ENCODE measurements at regions not wholly inside any gene's neighbourhood (a gene's known extent, or its start where the extent isn't known, plus 50 kb on each side); places are given as distances from the start of the nearest gene placed in this dataset.

DNA sequence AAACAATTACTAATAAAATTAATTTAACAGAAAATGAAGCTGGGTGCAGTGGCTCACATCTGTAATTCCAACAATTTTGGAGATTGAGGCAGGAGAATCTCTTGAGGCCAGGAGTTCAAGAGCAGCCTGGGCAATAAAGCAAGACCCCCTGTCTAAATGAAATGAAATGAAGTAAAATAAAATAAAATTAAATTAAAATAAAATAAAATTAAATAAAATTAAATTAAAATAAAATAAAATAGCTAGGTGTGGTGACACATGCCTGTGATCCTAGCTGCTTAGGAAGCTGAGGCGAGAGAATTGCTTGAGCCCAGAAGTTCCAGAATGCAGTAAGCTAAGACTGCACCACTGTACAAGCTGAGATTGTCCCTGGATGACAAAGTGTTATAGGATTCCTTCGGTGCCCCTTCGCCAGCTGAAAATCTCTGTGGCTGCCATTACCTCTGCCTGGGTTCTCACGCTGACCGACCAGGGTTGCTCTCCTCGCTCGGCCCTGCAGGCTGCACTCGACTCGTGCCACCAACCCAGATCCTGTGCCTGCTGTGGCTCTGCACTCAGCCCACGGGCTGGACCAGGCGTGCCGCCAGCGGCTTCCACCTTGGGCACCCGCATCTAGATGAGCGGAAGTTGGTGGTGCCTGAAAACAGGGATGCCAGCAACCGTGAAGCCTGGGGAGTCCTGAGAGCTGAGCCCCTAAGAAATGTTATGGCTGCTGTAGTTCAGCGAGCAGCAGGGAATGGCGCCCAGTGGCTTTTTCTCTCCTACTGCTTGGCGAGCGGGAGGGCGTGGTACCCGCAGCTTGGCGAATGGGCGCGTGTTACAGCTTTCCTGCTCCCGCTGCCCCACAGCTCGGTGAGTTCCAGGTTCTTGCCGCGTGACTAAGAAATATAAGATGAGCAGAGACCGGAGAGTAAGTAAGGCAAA, 539.2 kb upstream of the PCDH9 start:
- Histone ChIP-seq H3K9me3 (no peaks in the 10 kb centered on the region), H3K4me1 (replicated peaks) (no peaks in the 10 kb centered on the region), H3K27me3 (replicated peaks; ENCODE audit: insufficient read depth) (no peaks in the 10 kb centered on the region), H3K27ac (no peak overlapping the region), H3K36me3 (no peaks in the 10 kb centered on the region), H3K4me3 (no peak overlapping the region)
- DNase-seq (ENCODE audit: low spot score), result no peak
- TF ChIP-seq POLR2A (IDR thresholded peaks at IDR 0.05), result no peak
- TF ChIP-seq POLR2AphosphoS5 (IDR thresholded peaks at IDR 0.05), result no peak
- TF ChIP-seq, protein P1, sequence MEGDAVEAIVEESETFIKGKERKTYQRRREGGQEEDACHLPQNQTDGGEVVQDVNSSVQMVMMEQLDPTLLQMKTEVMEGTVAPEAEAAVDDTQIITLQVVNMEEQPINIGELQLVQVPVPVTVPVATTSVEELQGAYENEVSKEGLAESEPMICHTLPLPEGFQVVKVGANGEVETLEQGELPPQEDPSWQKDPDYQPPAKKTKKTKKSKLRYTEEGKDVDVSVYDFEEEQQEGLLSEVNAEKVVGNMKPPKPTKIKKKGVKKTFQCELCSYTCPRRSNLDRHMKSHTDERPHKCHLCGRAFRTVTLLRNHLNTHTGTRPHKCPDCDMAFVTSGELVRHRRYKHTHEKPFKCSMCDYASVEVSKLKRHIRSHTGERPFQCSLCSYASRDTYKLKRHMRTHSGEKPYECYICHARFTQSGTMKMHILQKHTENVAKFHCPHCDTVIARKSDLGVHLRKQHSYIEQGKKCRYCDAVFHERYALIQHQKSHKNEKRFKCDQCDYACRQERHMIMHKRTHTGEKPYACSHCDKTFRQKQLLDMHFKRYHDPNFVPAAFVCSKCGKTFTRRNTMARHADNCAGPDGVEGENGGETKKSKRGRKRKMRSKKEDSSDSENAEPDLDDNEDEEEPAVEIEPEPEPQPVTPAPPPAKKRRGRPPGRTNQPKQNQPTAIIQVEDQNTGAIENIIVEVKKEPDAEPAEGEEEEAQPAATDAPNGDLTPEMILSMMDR (IDR thresholded peaks at IDR 0.05), result no peak
- WGBS, result 97% methylated on average over 30 of the region's 30 CpGs
- intact Hi-C loops (cut with DNase I), result no loop called here

DNA sequence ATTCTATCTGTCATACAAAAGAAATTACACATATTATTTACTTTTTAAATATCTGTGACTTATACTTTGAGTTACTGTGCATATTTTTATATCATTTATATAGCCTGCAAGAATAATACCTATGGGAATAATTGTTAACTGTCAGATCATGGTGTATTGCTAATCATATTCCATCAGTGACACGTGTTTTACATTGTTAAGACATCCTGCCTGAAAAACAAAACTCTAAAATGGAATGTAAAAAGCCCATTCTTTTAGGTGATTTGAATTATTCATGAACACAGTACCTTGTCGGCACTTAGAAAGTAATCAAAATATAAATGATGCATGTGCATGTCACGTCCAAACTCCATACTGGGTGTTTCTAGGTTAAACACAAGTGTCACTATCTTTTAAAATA, 533.8 kb upstream of the PCDH9 start:
- H3K27ac ChIP-seq, result no peak overlapping the region
- TF ChIP-seq, protein P1 (IDR thresholded peaks at IDR 0.05), result no peak
- TF ChIP-seq POLR2A (IDR thresholded peaks at IDR 0.05), result no peak
- no peak for TF ChIP-seq POLR2AphosphoS5 (IDR thresholded peaks at IDR 0.05)
- no peaks in the 10 kb centered on the region for H3K27me3 ChIP-seq (replicated peaks; ENCODE audit: insufficient read depth)
- WGBS, result 71% methylated on average over 3 of the region's 3 CpGs
- no peak for DNase-seq (ENCODE audit: low spot score)
- no peaks in the 10 kb centered on the region for H3K36me3 ChIP-seq
- H3K9me3 ChIP-seq, result no peaks in the 10 kb centered on the region
- H3K4me1 ChIP-seq (replicated peaks), result no peaks in the 10 kb centered on the region
- H3K4me3 ChIP-seq, result no peak overlapping the region
- intact Hi-C loops (cut with DNase I), result no loop called here

DNA sequence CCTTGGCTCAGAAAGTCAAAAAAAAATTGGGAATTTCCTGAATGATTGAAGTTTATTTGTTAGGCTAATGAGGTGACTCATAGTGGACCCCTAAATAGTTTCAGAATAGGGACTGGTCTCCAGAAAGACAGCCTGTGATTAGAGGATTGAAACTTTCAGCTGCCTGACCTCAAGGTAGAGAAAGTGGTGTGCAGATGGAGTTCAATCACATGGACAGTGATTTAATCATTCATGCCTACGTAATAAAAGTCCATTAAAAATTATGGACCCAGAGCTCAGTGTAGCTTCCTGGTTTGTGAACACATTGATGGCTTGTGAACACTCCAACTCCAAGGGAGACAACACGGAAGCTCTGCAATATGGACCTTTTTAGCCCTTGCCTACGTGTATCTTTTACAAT, 533.2 kb upstream of the PCDH9 start:
- intact Hi-C loops (cut with DNase I), result no loop called here
- TF ChIP-seq, protein P1 (IDR thresholded peaks at IDR 0.05), result no peak
- no peak for TF ChIP-seq POLR2AphosphoS5 (IDR thresholded peaks at IDR 0.05)
- no peak for TF ChIP-seq POLR2A (IDR thresholded peaks at IDR 0.05)
- H3K27ac ChIP-seq, result no peak overlapping the region
- no peaks in the 10 kb centered on the region for H3K27me3 ChIP-seq (replicated peaks; ENCODE audit: insufficient read depth)
- no peaks in the 10 kb centered on the region for H3K36me3 ChIP-seq
- no peak for DNase-seq (ENCODE audit: low spot score)
- WGBS, result 68% methylated on average over 3 of the region's 3 CpGs
- no peak overlapping the region for H3K4me3 ChIP-seq
- no peaks in the 10 kb centered on the region for H3K4me1 ChIP-seq (replicated peaks)
- no peaks in the 10 kb centered on the region for H3K9me3 ChIP-seq

DNA sequence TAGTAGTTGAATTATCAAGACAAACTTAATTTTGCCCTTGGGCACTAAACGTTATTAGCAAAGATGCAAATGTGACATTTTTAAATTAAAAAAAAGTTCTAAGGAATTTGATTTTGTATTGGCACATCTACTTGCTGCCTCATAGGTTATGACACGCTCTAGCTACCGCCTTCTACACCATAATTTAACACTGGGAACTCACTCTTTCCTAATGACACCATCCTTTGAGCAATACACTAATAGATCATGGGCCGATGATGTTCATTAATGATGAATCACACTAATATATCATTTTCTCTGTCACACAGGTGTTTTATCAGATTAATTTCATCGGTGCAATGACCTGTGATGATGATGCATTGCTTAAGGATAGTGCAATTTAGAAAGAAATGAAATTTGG, 528.8 kb upstream of the PCDH9 start:
- TF ChIP-seq, protein P1 (IDR thresholded peaks at IDR 0.05), result no peak
- TF ChIP-seq POLR2AphosphoS5 (IDR thresholded peaks at IDR 0.05) (no peak), POLR2A (IDR thresholded peaks at IDR 0.05) (no peak)
- no peak for DNase-seq (ENCODE audit: low spot score)
- WGBS, result 94% methylated on average over 5 of the region's 5 CpGs
- H3K36me3 ChIP-seq, result no peaks in the 10 kb centered on the region
- no peaks in the 10 kb centered on the region for H3K9me3 ChIP-seq
- no peak overlapping the region for H3K27ac ChIP-seq
- intact Hi-C loops (cut with DNase I), result no loop called here
- no peak overlapping the region for H3K4me3 ChIP-seq
- no peaks in the 10 kb centered on the region for H3K4me1 ChIP-seq (replicated peaks)
- no peaks in the 10 kb centered on the region for H3K27me3 ChIP-seq (replicated peaks; ENCODE audit: insufficient read depth)

DNA sequence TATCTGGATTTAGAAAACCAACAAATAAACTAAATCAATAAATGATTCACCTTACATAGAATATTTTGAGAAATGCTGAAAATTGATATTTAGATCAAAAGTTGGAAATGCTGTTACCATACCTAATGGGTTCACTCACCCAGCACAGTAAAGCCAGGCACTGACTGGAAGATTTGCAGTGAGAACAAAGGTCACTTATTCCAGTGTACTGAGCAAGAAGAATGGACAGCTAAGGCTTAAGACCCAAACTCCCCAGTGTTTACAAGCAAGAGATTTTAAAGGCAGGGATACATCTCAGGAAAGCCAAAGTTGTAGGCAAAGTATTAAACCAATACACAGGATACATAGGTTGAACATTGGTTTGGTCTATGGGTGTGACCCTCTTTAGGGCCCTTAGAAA, 523.9 kb upstream of the PCDH9 start:
- no peak for DNase-seq (ENCODE audit: low spot score)
- H3K36me3 ChIP-seq, result no peaks in the 10 kb centered on the region
- no peaks in the 10 kb centered on the region for H3K4me1 ChIP-seq (replicated peaks)
- H3K4me3 ChIP-seq, result no peak overlapping the region
- H3K27me3 ChIP-seq (replicated peaks; ENCODE audit: insufficient read depth), result no peaks in the 10 kb centered on the region
- intact Hi-C loops (cut with DNase I), result no loop called here
- H3K9me3 ChIP-seq, result no peaks in the 10 kb centered on the region
- TF ChIP-seq POLR2AphosphoS5 (IDR thresholded peaks at IDR 0.05) (no peak), POLR2A (IDR thresholded peaks at IDR 0.05) (no peak)
- TF ChIP-seq, protein P1 (IDR thresholded peaks at IDR 0.05), result no peak
- H3K27ac ChIP-seq, result no peak overlapping the region
